ENCODE measurements at regions not wholly inside any gene's neighbourhood (a gene's known extent, or its start where the extent isn't known, plus 50 kb on each side); places are given as distances from the start of the nearest gene placed in this dataset.
"Not testable (repeated sequence)": the region's sequence is repeated elsewhere in the genome, so short reads cannot be mapped to it uniquely, and the experiment has no call there.

- no peak for DNase-seq
Observed at GRCh38 chr6:169378620-169379381, 125.2 kb upstream of the THBS2 start.

GRCh38 chr6:169376458-169376857, 122.8 kb upstream of the THBS2 start:
- DNase-seq = no peak

GRCh38 chr6:169372589-169372988, 118.9 kb upstream of the THBS2 start:
- no peak for DNase-seq

GRCh38 chr6:169371344-169372127, 117.9 kb upstream of the THBS2 start:
- DNase-seq = peak; percentile 1

DNA sequence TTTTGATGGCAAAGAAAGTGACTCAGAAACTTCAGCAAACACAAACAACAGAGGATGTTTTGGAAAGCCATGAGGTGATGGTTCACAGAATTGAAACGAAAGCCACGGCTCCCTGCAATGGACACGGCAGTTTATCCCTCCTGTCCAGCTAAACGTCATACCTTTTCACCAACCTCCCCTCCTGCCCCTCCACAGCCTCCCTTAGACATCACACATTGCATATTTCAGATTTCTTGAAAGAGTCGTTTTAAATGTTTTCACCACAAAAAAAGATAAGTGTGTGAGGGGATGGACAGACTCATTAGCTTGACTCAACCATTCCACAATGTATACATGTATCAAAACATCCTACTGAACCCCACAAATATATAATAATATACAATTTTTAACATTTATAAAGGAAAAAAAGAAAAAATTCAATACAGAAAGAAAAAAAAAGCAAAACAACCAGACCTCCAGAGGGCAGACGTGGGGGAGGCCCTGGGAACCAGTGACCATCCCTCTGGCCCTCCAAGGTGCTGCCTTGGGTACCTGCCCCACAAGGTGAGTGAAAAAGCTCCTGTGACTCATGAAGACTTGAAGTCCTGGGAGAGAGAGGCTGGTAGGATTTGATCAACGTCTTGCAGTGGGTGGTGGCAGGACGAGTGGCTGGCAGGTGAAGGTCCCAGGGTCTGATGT, 117.2 kb upstream of the THBS2 start:
- DNase-seq = no peak

DNA sequence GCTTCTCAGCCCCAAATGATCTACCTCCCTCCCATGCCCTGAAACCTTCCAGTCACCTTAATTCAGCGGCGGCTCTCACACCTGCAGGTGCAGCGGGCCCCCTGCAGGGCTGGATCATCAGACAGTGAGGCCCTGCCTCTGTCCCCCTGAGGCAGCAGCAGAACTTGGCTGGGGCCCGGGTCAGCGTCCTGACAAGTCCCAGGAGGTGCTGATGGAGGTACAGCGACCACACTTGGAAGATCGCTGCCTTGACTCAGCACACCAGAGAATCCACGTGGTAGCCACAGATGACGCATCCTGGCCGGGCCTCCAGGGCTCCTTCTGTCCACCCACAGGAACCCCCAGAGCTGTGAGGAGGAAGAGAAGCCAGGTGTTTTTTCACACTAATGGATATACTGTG, 116.4 kb upstream of the THBS2 start:
- no peak for DNase-seq

DNA sequence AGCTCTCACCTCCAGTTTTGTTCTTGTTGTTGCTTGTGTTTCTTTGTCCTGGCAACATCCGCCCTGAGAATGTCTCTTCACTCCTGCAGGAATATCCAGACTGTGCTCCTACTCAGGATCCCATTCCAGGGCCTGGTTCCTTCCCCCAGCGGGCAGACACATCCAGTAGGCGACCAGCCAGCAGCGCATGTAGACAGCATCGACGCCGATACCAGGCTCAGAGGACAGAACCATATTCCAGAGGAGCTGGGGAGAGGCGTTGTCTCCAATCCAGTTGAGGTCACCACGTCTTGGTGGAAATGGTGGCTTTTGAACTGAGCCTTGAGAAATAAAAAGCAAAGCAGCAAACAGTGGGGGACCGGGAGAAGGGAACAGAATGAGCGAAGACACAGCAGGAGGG, 114.6 kb upstream of the THBS2 start:
- no peak for DNase-seq

DNA sequence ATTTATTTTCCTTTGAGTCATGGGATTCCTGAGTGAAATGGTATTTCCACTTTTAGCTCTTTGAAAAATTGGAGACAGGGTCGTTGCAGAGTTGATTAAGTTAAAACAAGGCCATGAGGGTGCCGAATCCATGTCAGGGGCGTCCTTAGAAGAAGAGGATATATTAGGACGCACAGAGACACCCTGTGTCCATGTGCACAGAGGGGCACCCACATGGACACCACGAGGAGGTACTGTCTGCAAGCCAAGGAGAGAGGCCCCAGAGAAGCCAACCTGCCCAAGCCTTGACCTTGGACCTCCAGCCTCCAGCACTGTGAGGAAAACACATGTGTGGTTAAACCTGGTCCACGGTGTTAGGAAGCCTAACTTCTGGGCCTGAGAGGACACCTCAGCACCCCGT, 113.9 kb upstream of the THBS2 start:
- no peak for DNase-seq

GRCh38 chr6:169366258-169366901, 112.7 kb upstream of the THBS2 start:
- DNase-seq = no peak

GRCh38 chr6:169365567-169366257, 112.1 kb upstream of the THBS2 start:
- DNase-seq = no peak

DNA sequence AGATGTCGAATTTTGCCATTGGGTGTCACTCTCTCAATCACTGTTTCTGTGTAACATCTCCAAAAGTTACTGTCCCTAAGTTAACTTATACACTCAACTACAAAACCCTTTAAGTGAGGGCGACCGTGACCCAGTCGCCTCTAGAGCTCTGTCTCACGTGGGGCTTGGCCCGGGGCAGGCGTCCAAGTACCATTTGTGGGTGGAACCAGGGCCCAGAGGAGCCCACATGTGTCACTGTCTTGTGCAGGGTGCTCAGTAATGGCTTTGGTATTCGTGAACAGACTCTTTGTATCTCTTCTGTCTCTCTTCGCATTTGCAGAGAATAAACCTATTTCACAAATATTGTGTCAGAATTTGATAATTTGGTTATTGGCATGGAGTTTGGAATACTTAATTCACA, 109.9 kb upstream of the THBS2 start:
- DNase-seq = no peak

DNA sequence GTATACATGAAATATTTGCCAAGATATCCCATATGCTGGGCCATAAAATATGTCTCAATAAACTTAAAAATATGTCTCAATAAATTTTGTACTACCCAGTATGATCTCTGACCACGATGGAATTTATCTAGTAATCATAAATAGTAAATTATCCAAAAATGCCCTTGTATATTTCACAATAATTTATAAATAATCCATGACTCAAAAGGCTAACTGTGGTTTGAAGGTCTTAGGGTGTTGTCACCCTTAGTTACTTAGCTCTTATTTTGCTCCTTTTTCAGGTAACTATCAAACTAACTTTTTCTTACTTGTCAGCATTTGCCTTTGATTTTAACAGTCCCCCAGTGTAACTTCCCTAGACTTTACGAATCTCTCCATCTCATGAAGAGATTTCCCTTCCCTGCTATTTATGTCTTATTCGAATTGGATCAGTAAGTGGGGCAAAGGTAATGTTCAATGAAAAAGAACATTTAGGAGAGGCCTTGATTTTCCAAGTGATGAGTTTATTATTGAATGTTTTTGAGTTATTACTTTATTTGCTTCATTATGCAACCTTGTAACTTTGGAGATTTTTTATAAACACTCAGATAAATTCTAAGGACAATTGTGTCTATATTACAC, 109.0 kb upstream of the THBS2 start:
- DNase-seq = no peak

DNA sequence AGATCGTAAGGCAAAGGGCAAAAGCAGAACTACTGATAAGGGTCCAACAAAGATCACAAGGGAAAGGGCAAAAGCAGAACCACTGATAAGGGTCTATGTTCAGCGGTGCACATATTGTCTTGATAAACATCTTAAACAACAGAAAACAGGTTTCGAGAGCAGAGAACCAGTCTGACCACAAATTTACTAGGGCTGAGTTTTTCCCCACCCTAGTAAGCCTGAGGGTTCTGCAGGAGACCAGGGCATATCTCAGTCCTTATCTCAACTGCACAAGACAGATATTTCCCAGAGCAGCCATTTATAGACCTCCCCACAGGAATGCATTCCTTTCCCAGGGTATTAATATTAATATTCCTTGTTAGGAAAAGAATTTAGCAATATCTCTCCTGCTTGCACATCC, 101.4 kb upstream of the THBS2 start:
- not testable (repeated sequence) for DNase-seq

DNA sequence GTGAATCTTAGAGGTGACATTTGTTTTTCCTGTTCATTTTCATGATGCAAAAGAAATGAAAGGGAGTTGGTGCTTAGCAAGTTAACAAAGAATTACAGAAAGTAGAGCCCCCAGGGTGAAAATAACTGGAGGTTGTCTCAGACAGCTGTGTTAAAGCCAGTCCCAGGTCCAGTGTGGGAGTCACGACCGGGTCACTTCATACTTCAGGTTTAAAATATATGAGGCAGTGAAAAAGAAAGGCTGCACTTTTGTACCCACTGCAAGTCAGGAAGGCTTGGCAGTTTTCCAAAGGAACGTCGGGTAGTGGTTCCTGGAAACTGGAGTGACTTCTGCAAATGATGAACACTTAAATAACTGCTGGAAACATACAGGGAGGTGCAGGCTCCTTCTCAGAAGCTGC, 91.5 kb upstream of the THBS2 start:
- peak; percentile 48 for DNase-seq

DNA sequence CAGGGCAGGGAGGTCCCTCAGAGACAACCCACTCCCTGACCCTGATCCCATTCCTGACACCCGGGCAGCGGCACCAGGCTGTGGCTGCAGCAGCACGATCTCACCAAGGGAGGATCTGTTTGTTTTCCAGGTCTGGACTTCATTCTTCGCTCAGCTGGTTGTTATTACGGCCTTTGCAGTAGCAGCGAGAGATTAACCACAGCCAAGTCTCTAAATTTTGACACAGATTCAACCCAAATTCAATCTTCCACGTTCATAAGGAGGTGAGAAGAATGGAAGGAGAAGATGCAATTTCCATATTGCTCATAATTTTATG, 91.1 kb upstream of the THBS2 start:
- no peak for DNase-seq

GRCh38 chr6:169343886-169344749, 90.5 kb upstream of the THBS2 start:
- DNase-seq = no peak

- DNase-seq = no peak
Observed at GRCh38 chr6:169342710-169343109, 89.1 kb upstream of the THBS2 start.

GRCh38 chr6:169341706-169342105, 88.1 kb upstream of the THBS2 start:
- DNase-seq = no peak

- no peak for DNase-seq
Observed at GRCh38 chr6:169341065-169341464, 87.4 kb upstream of the THBS2 start.

GRCh38 chr6:169340395-169340794, 86.7 kb upstream of the THBS2 start:
- DNase-seq = no peak

- DNase-seq = no peak
Observed at GRCh38 chr6:169339731-169340309, 86.2 kb upstream of the THBS2 start.

Data from hematopoietic multipotent progenitor cell treated with erythropoietin and hydrocortisone succinate and interleukin-3 and kit ligand, for 8 days (in vitro differentiated cells).